ENCODE measurements at regions not wholly inside any gene's neighbourhood (a gene's known extent, or its start where the extent isn't known, plus 50 kb on each side); places are given as distances from the start of the nearest gene placed in this dataset.

- no peak for TF ChIP-seq CTCF (IDR thresholded peaks at IDR 0.05)
- no peak for TF ChIP-seq POLR2A (IDR thresholded peaks at IDR 0.05)
These were observed 489.8 kb upstream of the FLRT2 start for GRCh38 chr14:85040046-85040685.
